SK-N-SH (cell line): ENCODE measurements at regions not wholly inside any gene's neighbourhood (a gene's known extent, or its start where the extent isn't known, plus 50 kb on each side); places are given as distances from the start of the nearest gene placed in this dataset.

Experiments
- CTCF ChIP-seq: fragments of 200-600 bp; sonication (generic); IDR thresholded peaks from 2 replicates; pipeline ENCODE4 v1.6.1; 2017; ENCODE audit warnings: antibody characterized with exemption, mild to moderate bottlenecking, moderate library complexity
- EP300 ChIP-seq, 2 experiments: IDR thresholded peaks; 2 replicates each; pipeline versions ENCODE4 v1.4.0 to v1.6.1; 2012; ENCODE audit warnings: borderline replicate concordance in 1 of 2, low read depth in 1 of 2, low read length in 1 of 2
- IRF3 ChIP-seq: fragments of 150-350 bp; IDR thresholded peaks from 2 replicates; pipeline ENCODE4 v1.6.1; 2016; ENCODE audit warnings: mild to moderate bottlenecking, low read depth, low read length
- NFIC ChIP-seq: IDR thresholded peaks from 2 replicates; pipeline ENCODE4 v1.4.0; 2012; ENCODE audit warnings: borderline replicate concordance
- RAD21 ChIP-seq: IDR thresholded peaks from 2 replicates; pipeline ENCODE4 v1.6.1; 2012; ENCODE audit warnings: mild to moderate bottlenecking, low read length
- RFX5 ChIP-seq: IDR thresholded peaks from 2 replicates; pipeline ENCODE4 v1.6.1; 2012; ENCODE audit warnings: mild to moderate bottlenecking, improper control_type of control experiment, low read length
- SMC3 ChIP-seq: IDR thresholded peaks from 2 replicates; pipeline ENCODE4 v1.6.1; 2012; ENCODE audit warnings: low read depth, low read length, improper control_type of control experiment
- TF ChIP-seq, protein P1 (sequence below): IDR thresholded peaks from 2 replicates; pipeline ENCODE4 v1.4.0; 2012; ENCODE audit warnings: low read depth, borderline replicate concordance

DNA sequence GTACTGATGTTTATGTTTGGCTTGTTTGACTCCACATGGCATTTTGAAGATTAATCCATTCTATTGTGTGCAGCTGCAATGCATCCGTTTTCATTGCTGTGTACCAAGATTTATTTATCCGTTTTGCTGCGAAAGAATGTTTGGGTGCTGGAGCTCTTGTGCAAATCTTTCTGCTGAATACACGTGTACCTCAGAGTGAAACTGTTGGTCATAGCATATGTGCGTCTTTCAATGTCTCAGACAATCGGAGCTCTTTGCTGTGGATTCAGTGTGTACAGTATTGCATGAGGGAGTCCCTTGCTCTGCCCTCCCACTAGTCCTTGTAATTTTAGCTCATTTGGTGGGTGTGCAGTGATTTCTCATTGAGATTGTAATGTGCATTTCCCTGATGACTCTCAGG is 545.4 kb downstream of the TBC1D22A start:
- TF ChIP-seq RAD21 (no peak), CTCF (no peak), IRF3 (no peak), EP300 (IDR thresholded peaks at IDR 0.05; ENCODE audit: borderline replicate concordance in 1 of 2, low read depth in 1 of 2, low read length in 1 of 2) (no peak), NFIC (no peak), SMC3 (no peak), RFX5 (no peak)
- TF ChIP-seq, protein P1, sequence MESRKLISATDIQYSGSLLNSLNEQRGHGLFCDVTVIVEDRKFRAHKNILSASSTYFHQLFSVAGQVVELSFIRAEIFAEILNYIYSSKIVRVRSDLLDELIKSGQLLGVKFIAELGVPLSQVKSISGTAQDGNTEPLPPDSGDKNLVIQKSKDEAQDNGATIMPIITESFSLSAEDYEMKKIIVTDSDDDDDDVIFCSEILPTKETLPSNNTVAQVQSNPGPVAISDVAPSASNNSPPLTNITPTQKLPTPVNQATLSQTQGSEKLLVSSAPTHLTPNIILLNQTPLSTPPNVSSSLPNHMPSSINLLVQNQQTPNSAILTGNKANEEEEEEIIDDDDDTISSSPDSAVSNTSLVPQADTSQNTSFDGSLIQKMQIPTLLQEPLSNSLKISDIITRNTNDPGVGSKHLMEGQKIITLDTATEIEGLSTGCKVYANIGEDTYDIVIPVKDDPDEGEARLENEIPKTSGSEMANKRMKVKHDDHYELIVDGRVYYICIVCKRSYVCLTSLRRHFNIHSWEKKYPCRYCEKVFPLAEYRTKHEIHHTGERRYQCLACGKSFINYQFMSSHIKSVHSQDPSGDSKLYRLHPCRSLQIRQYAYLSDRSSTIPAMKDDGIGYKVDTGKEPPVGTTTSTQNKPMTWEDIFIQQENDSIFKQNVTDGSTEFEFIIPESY, result no peak
